SK-N-MC (cell line): ENCODE measurements at regions not wholly inside any gene's neighbourhood (a gene's known extent, or its start where the extent isn't known, plus 50 kb on each side); places are given as distances from the start of the nearest gene placed in this dataset.

Experiments
- EZH2 ChIP-seq: fragments of 200-600 bp; sonication (generic); IDR thresholded peaks from one replicate; pipeline ENCODE4 v1.6.1; 2017; ENCODE audit warnings: antibody characterized with exemption
- FOXP2 ChIP-seq: optimal IDR thresholded peaks from 2 replicates; pipeline ENCODE3; 2011; ENCODE audit warnings: mild to moderate bottlenecking, moderate library complexity; ENCODE audit not compliant: insufficient read depth; ENCODE audit errors: extremely low read length, control extremely low read depth

- TF ChIP-seq EZH2: no peak
- no peak for TF ChIP-seq FOXP2
Observed at GRCh38 chr7:42494199-42494710, 257.2 kb upstream of the GLI3 start.
